IMR-90 (cell line): ENCODE measurements at regions not wholly inside any gene's neighbourhood (a gene's known extent, or its start where the extent isn't known, plus 50 kb on each side); places are given as distances from the start of the nearest gene placed in this dataset.

Source experiments
- ATAC-seq: fragments of 200-7000 bp; cut with Tn5 transposase; 2 replicates; pipeline ENCODE4 v1.9.1; 2020; ENCODE audit warnings: low read depth, mild to moderate bottlenecking, moderate library complexity
- BruUV-seq: library from RNA; stranded (reverse); fragments of 400-500 nt; replicated peaks from 2 replicates; lab custom pipeline; 2021; lab: Mats Ljungman, UMichigan
- CTCF ChIA-PET: fragments of 300-600 bp; formaldehyde crosslinking; extraction: SDS; loops from one replicate; lab custom pipeline; 2021; ENCODE audit warnings: antibody characterized with exemption; lab: Yijun Ruan, JAX
- POLR2A ChIA-PET: fragments of 300-600 bp; sonication (Branson Sonifier 250); formaldehyde crosslinking; loops from one replicate; lab custom pipeline; 2022; ENCODE audit warnings: antibody characterized with exemption; ENCODE audit not compliant: unreplicated experiment; lab: Charles Lee
- DNase-seq: peaks from one replicate; pipeline ENCODE4 v3.0.0; 2013
- H2AFZ ChIP-seq: replicated peaks from 2 replicates; pipeline ENCODE3; 2013; ENCODE audit warnings: low read length, mild to moderate bottlenecking; ENCODE audit not compliant: poor library complexity
- H2AK5ac ChIP-seq: 2 replicates; pipeline ENCODE4 v1.6.1; 2013; ENCODE audit warnings: low read depth, low read length, inconsistent platforms
- H2AK9ac ChIP-seq: replicated peaks from 2 replicates; pipeline ENCODE3; 2013; ENCODE audit warnings: mild to moderate bottlenecking, low read depth, low read length, moderate library complexity; ENCODE audit not compliant: poor library complexity
- H2BK120ac ChIP-seq: 2 replicates; pipeline ENCODE4 v1.6.1; 2013; ENCODE audit warnings: low read depth, low read length, inconsistent platforms
- H2BK15ac ChIP-seq: 3 replicates; pipeline ENCODE4 v1.6.1; 2013; ENCODE audit warnings: low read depth, low read length, inconsistent platforms
- H2BK20ac ChIP-seq: 2 replicates; pipeline ENCODE4 v1.6.1; 2013; ENCODE audit warnings: low read depth, mild to moderate bottlenecking, inconsistent platforms, low read length, moderate library complexity
- H2BK5ac ChIP-seq: 2 replicates; pipeline ENCODE4 v1.6.1; 2013; ENCODE audit warnings: mild to moderate bottlenecking, low read depth, low read length, inconsistent platforms; ENCODE audit not compliant: poor library complexity, severe bottlenecking
- H3K14ac ChIP-seq: replicated peaks from 2 replicates; pipeline ENCODE4 v1.6.1; 2013; ENCODE audit warnings: low read depth, low read length, inconsistent platforms
- H3K18ac ChIP-seq: 2 replicates; pipeline ENCODE4 v1.6.1; 2013; ENCODE audit warnings: low read depth, low read length, control low read depth
- H3K23ac ChIP-seq: 2 replicates; pipeline ENCODE4 v1.6.1; 2013; ENCODE audit warnings: low read depth, low read length, inconsistent platforms
- H3K27ac ChIP-seq: 2 replicates; pipeline ENCODE4 v1.5.1; 2013; ENCODE audit warnings: mild to moderate bottlenecking, control low read depth, low read length; ENCODE audit not compliant: insufficient read depth
- H3K27me3 ChIP-seq: 2 replicates; pipeline ENCODE4 v1.6.1; 2013; ENCODE audit warnings: low read length; ENCODE audit not compliant: control insufficient read depth, insufficient read depth
- H3K36me3 ChIP-seq: 2 replicates; pipeline ENCODE4 v1.6.1; 2013; ENCODE audit warnings: low read length, mixed read lengths; ENCODE audit not compliant: control insufficient read depth, insufficient read depth
- H3K4ac ChIP-seq: 2 replicates; pipeline ENCODE4 v1.6.1; 2013; ENCODE audit warnings: low read depth, low read length, inconsistent platforms
- H3K4me1 ChIP-seq: 2 replicates; pipeline ENCODE4 v1.6.1; 2013; ENCODE audit warnings: low read length, mixed read lengths; ENCODE audit not compliant: control insufficient read depth, insufficient read depth
- H3K4me2 ChIP-seq: 2 replicates; pipeline ENCODE4 v1.6.1; 2013; ENCODE audit warnings: low read depth, mild to moderate bottlenecking, control low read depth, low read length, moderate library complexity
- H3K4me3 ChIP-seq: 2 replicates; pipeline ENCODE4 v1.5.1; 2013; ENCODE audit warnings: low read depth, mild to moderate bottlenecking, control low read depth, low read length, moderate library complexity; ENCODE audit not compliant: insufficient read depth
- H3K56ac ChIP-seq: 2 replicates; pipeline ENCODE4 v1.6.1; 2013; ENCODE audit warnings: low read length, inconsistent platforms; ENCODE audit not compliant: insufficient read depth; ENCODE audit errors: extremely low read depth
- H3K79me1 ChIP-seq, 2 experiments: 2 replicates each; pipeline ENCODE4 v1.6.1; 2013; ENCODE audit warnings: low read length in 2 of 2, inconsistent platforms in 1 of 2, low read depth in 1 of 2
- H3K9ac ChIP-seq: 2 replicates; pipeline ENCODE4 v1.6.1; 2013; ENCODE audit warnings: low read depth, low read length, control low read depth
- H3K9me1 ChIP-seq: 2 replicates; pipeline ENCODE4 v1.6.1; 2013; ENCODE audit warnings: low read length, inconsistent platforms; ENCODE audit not compliant: insufficient read depth
- H3K9me3 ChIP-seq: 2 replicates; pipeline ENCODE4 v1.6.1; 2013; ENCODE audit warnings: low read length; ENCODE audit not compliant: control insufficient read depth, insufficient read depth
- H4K20me1 ChIP-seq: 2 replicates; pipeline ENCODE4 v1.6.1; 2013; ENCODE audit warnings: low read length, inconsistent platforms; ENCODE audit not compliant: insufficient read depth
- H4K5ac ChIP-seq: 2 replicates; pipeline ENCODE4 v1.6.1; 2013; ENCODE audit warnings: mild to moderate bottlenecking, low read depth, low read length, control low read depth
- H4K8ac ChIP-seq, 2 experiments: 2 replicates each; pipeline ENCODE4 v1.6.1; 2013; ENCODE audit warnings: low read depth in 2 of 2, low read length in 2 of 2, control low read depth in 1 of 2, inconsistent platforms in 1 of 2
- H4K91ac ChIP-seq: 2 replicates; pipeline ENCODE4 v1.6.1; 2013; ENCODE audit warnings: low read depth, low read length, inconsistent platforms; ENCODE audit not compliant: insufficient read depth
- FOS ChIP-seq: fragments of 150-350 bp; IDR thresholded peaks from 2 replicates; pipeline ENCODE4 v1.6.1; 2016; ENCODE audit warnings: low read depth, low read length
- MXI1 ChIP-seq: IDR thresholded peaks from 2 replicates; pipeline ENCODE4 v1.6.1; 2012; ENCODE audit warnings: low read depth, mild to moderate bottlenecking, low read length, moderate library complexity, borderline replicate concordance
- SMC3 ChIP-seq: fragments of 150-350 bp; IDR thresholded peaks from 2 replicates; pipeline ENCODE4 v1.6.1; 2016; ENCODE audit warnings: low read depth, mild to moderate bottlenecking, antibody characterized with exemption, low read length, moderate library complexity
- dilution Hi-C: fragments of 300-500 bp; cut with HindIII; formaldehyde crosslinking; loops from one replicate; pipeline ENCODE4 v1.14.3; 2018; ENCODE audit warnings: low sequenced_read_pairs; ENCODE audit not compliant: unreplicated experiment
- in situ Hi-C: fragments of 300-500 bp; cut with MboI; formaldehyde crosslinking; loops from 3 replicates; pipeline ENCODE4 v1.14.3; 2019; ENCODE audit warnings: low sequenced_read_pairs, inconsistent platforms, mixed read lengths
- intact Hi-C: fragments of 100-400 bp; cut with micrococcal nuclease; formaldehyde crosslinking; loops from 2 replicates; pipeline ENCODE4 v1.10.0; 2022

GRCh38 chr2:71821856-71822255 is 325.8 kb downstream of the CYP26B1 start:
- DNase-seq (no peak), ATAC-seq (peak; percentile 29; the same call in 1 of the 2 replicates)
- Histone ChIP-seq H3K18ac (no peak overlapping the region), H4K91ac (no peak overlapping the region), H2BK20ac (no peak overlapping the region), H4K5ac (no peak overlapping the region), H3K23ac (no peak overlapping the region), H4K20me1 (no peaks in the 10 kb centered on the region), H2AK9ac (no peak overlapping the region), H3K14ac (no peak overlapping the region), H2AK5ac (no peak overlapping the region), H2BK15ac (no peak overlapping the region), H3K4me2 (no peak overlapping the region), H3K79me1 (no peaks in the 10 kb centered on the region), H3K27ac (no peak overlapping the region), H4K8ac (no peak overlapping the region), H3K4ac (no peak overlapping the region), H3K4me3 (no peak overlapping the region), H3K56ac (no peak overlapping the region), H3K9me3 (no peaks in the 10 kb centered on the region; the same call in 1 of the 2 replicates), H2BK120ac (no peak overlapping the region), H2BK5ac (no peak overlapping the region), H3K9ac (no peak overlapping the region), H2AFZ (no peak overlapping the region), H3K36me3 (no peaks in the 10 kb centered on the region), H3K27me3 (peaks cover 19% of the 10 kb centered on the region), H3K9me1 (no peaks in the 10 kb centered on the region), H3K4me1 (no peaks in the 10 kb centered on the region)
- in situ Hi-C loops (no loop called here), intact Hi-C loops (no loop called here), dilution Hi-C loops (no loop called here)
- POLR2A ChIA-PET, result no interaction called here
- TF ChIP-seq MXI1 (no peak), FOS (no peak), SMC3 (no peak)
- no TSS peak for BruUV-seq
- CTCF ChIA-PET, result no interaction called here
